Gastroesophageal sphincter (tissue), 4 donors: ENCODE measurements at regions not wholly inside any gene's neighbourhood (a gene's known extent, or its start where the extent isn't known, plus 50 kb on each side); places are given as distances from the start of the nearest gene placed in this dataset.

ENCODE experiments used
- ATAC-seq: fragments of 150-250 bp; one replicate; pipeline ENCODE4 v1.9.1; 2016; ENCODE audit warnings: mild to moderate bottlenecking, moderate library complexity
- H3K27ac ChIP-seq, 4 donors: fragments of 200-600 bp; sonication (generic) in 3 of 4; 1 replicate in 3 of 4; 2 replicates in 1 of 4; pipeline ENCODE4 v1.5.1; 2016 to 2019
- H3K27me3 ChIP-seq: fragments of 200-600 bp; sonication (generic); one replicate; pipeline ENCODE4 v1.5.1; 2019
- H3K36me3 ChIP-seq, 2 donors: fragments of 200-600 bp; sonication (generic); one replicate each; pipeline ENCODE4 v1.5.1; 2019; ENCODE audit warnings: control low read depth in 1 of 2
- H3K4me1 ChIP-seq, 3 donors: fragments of 200-600 bp; sonication (generic); 1 replicate in 2 of 3; 2 replicates in 1 of 3; pipeline ENCODE4 v1.5.1; 2016 to 2019; ENCODE audit warnings: control low read depth in 2 of 3
- H3K4me3 ChIP-seq, 2 donors: fragments of 200-600 bp; sonication (generic); one replicate each; pipeline ENCODE4 v1.5.1; 2019; ENCODE audit warnings: mild to moderate bottlenecking in 1 of 2, moderate library complexity in 1 of 2
- H3K9me3 ChIP-seq, 3 donors: fragments of 200-600 bp; sonication (generic); one replicate each; pipeline ENCODE4 v1.5.1; 2017 to 2019; ENCODE audit warnings: control low read depth in 2 of 3
- EP300 ChIP-seq: sonication (generic); formaldehyde crosslinking; IDR thresholded peaks from one replicate; pipeline ENCODE4 v1.6.1; 2017; ENCODE audit warnings: antibody characterized with exemption, mild to moderate bottlenecking
- POLR2A ChIP-seq, 2 donors: fragments of 450-650 bp; IDR thresholded peaks; one replicate each; pipeline ENCODE4 v1.6.1; 2017; ENCODE audit warnings: antibody characterized with exemption in 2 of 2, mild to moderate bottlenecking in 2 of 2, moderate library complexity in 1 of 2
- POLR2AphosphoS5 ChIP-seq: sonication (generic); formaldehyde crosslinking; IDR thresholded peaks from one replicate; pipeline ENCODE4 v1.6.1; 2017; ENCODE audit warnings: antibody characterized with exemption
- WGBS, 2 donors: methylation state at CpG; one replicate each; pipeline ENCODE4 v1.1.5; 2018; ENCODE audit warnings: low coverage in 1 of 2; 5-methylcytosine and 5-hydroxymethylcytosine counted together
- TF ChIP-seq, protein P1 (sequence below), 4 experiments: fragments of 200-600 bp in 2 of 4; fragments of 450-650 bp in 2 of 4; sonication (generic) in 1 of 4; IDR thresholded peaks; one replicate each; pipeline ENCODE4 v1.5.1; 2017 to 2019; ENCODE audit warnings: antibody characterized with exemption in 4 of 4, mild to moderate bottlenecking in 2 of 4, moderate library complexity in 2 of 4

DNA sequence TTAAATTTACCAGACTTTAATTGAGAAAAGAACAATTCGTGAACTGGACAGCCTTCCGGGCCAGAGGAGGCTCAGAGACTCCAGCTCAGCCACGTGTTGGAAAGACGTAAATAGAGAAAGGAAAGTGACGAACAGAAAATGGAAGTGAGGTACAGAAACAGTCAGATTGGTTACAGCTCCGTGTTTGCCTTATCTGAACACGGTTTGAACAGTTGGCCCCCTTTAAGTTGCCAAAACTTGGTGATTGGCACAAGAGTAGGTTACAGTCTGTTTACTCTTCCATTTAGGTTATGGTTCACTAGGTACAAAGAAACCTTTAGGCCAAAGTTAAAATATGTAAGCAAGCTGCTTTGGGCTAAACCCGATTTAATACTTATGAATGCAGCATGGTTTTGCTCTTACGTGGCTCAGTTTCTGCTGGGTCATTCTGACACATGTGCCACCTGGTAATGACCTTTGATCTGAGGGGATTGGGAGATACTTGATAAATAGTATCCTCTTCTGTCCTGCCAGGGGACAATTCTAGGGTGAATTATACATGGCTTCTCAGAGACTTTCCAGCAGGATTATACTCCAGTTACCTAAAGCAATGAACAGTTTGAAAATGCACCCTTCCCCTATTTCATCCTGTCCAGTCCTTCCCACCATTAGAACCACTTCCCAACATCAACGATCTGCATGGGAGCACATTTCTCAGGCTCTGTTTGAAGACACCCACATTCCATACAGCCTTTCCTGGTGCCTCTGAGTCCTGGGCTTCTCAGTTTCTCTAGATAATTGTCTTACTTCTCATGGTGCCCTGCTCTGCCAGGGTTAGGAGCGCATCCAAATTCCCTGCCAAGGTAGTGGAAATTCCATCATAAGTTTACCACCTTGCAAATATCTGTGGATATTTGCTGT lies 65.1 kb upstream of the TGIF1 start:
- Histone ChIP-seq H3K9me3 (peaks cover 0 to 6% (median 0%) of the 10 kb centered on the region in 3 donors), H3K36me3 (no peaks in the 10 kb centered on the region), H3K4me1 (no peaks in the 10 kb centered on the region), H3K4me3 (no peak overlapping the region), H3K27me3 (no peaks in the 10 kb centered on the region), H3K27ac (no peak overlapping the region)
- 76 to 92% methylated on average over 9 to 11 of the region's 11 CpGs for whole genome bisulfite sequencing, 2 donors
- ATAC-seq, result no peak
- TF ChIP-seq EP300, result no peak
- no peak for TF ChIP-seq POLR2AphosphoS5
- TF ChIP-seq POLR2A (IDR thresholded peaks at IDR 0.05), result no peak
- TF ChIP-seq, protein P1, sequence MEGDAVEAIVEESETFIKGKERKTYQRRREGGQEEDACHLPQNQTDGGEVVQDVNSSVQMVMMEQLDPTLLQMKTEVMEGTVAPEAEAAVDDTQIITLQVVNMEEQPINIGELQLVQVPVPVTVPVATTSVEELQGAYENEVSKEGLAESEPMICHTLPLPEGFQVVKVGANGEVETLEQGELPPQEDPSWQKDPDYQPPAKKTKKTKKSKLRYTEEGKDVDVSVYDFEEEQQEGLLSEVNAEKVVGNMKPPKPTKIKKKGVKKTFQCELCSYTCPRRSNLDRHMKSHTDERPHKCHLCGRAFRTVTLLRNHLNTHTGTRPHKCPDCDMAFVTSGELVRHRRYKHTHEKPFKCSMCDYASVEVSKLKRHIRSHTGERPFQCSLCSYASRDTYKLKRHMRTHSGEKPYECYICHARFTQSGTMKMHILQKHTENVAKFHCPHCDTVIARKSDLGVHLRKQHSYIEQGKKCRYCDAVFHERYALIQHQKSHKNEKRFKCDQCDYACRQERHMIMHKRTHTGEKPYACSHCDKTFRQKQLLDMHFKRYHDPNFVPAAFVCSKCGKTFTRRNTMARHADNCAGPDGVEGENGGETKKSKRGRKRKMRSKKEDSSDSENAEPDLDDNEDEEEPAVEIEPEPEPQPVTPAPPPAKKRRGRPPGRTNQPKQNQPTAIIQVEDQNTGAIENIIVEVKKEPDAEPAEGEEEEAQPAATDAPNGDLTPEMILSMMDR (IDR thresholded peaks at IDR 0.05), result no peak

DNA sequence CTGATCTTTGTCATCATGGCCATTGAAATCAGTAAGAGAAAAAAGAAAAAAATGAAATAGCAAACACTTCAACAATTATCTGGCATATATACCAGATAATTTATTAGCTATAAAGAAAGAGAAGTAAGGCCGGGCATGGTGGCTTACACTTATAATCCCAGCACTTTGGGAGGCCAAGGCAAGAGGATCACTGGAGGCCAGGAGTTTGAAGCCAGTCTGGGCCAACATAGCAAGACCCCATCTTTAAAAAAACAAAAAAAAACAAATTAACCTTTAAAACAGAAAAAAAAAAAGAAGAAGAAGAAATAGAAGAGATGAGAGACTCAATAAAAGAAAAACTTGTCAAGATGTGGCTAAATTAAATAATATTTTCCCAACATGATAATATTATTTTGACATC lies 61.6 kb upstream of the TGIF1 start:
- Histone ChIP-seq H3K36me3 (no peaks in the 10 kb centered on the region), H3K27ac (no peak overlapping the region), H3K4me1 (no peaks in the 10 kb centered on the region), H3K4me3 (no peak overlapping the region), H3K9me3 (peaks cover 0 to 15% (median 0%) of the 10 kb centered on the region in 3 donors), H3K27me3 (no peaks in the 10 kb centered on the region)
- TF ChIP-seq EP300 (no peak), POLR2AphosphoS5 (no peak), POLR2A (IDR thresholded peaks at IDR 0.05) (no peak)
- TF ChIP-seq, protein P1 (IDR thresholded peaks at IDR 0.05), result no peak
- no peak for ATAC-seq
- 90 to 93% methylated on average over 1 of the region's 1 CpG for WGBS, 2 donors

DNA sequence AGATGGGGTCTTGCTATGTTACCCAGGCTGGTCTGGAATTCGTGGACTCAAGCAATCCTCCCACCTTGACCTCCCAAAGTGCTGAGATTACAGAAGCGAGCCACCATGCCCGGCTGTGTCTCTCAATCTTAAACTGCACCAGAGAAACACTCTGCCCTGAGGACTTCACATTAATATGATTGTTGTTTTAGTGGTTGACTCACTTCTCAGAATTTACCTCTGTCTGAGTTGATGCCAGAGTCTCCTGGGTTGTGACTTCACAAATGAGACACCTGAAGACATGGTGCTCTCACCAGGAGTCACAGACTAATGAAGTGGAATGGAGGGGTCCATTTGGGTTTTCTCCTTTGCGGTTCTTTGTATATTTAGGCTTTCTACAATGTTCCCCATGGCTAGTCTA lies 61.0 kb upstream of the TGIF1 start:
- H3K27me3 ChIP-seq, result no peaks in the 10 kb centered on the region
- ATAC-seq, result no peak
- H3K9me3 ChIP-seq, result peaks cover 0 to 15% (median 0%) of the 10 kb centered on the region in 3 donors
- no peaks in the 10 kb centered on the region for H3K36me3 ChIP-seq
- no peak overlapping the region for H3K27ac ChIP-seq
- 56 to 73% methylated on average over 4 of the region's 4 CpGs for WGBS, 2 donors
- no peaks in the 10 kb centered on the region for H3K4me1 ChIP-seq
- H3K4me3 ChIP-seq, result no peak overlapping the region
- TF ChIP-seq POLR2AphosphoS5, result no peak
- no peak for TF ChIP-seq POLR2A (IDR thresholded peaks at IDR 0.05)
- TF ChIP-seq EP300, result no peak
- TF ChIP-seq, protein P1 (IDR thresholded peaks at IDR 0.05), result no peak

DNA sequence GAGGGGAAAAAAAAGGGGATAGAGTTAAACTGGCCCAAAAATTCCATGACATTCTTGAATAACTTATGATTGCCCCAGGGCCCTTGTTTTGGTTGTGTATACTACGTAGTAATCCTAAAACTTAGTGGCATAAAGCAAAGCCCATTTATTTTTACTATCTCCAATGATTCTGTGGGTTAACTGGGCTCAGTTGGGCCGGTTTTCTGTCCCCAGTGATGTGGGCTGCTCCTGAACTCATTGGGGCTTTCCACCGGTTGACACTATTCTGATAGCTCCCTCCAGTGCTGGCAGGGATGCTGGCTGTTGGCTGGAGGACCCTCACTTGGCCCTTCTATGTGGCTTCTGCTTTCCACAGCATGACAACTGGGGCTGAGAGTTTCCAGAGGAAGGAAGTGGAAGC lies 60.0 kb upstream of the TGIF1 start:
- Histone ChIP-seq H3K9me3 (peaks cover 0 to 15% (median 0%) of the 10 kb centered on the region in 3 donors), H3K4me3 (no peak overlapping the region), H3K36me3 (no peaks in the 10 kb centered on the region), H3K4me1 (no peaks in the 10 kb centered on the region), H3K27ac (no peak overlapping the region), H3K27me3 (no peaks in the 10 kb centered on the region)
- ATAC-seq, result no peak
- TF ChIP-seq EP300, result no peak
- no peak for TF ChIP-seq POLR2AphosphoS5
- TF ChIP-seq, protein P1 (IDR thresholded peaks at IDR 0.05), result no peak
- no peak for TF ChIP-seq POLR2A (IDR thresholded peaks at IDR 0.05)
- WGBS, 2 donors, result 71 to 74% methylated on average over 2 to 3 of the region's 3 CpGs
